GM19328 (cell line): ENCODE measurements at regions not wholly inside any gene's neighbourhood (a gene's known extent, or its start where the extent isn't known, plus 50 kb on each side); places are given as distances from the start of the nearest gene placed in this dataset.
A peak's percentile ranks its signal among the peaks of the same experiment; 100 is the strongest.
"Not testable (repeated sequence)": the region's sequence is repeated elsewhere in the genome, so short reads cannot be mapped to it uniquely, and the experiment has no call there.

Experiments used
- ATAC-seq: cut with Tn5 transposase; IDR thresholded peaks from one replicate; pipeline ENCODE4 v1.9.1; 2021; ENCODE audit warnings: mild to moderate bottlenecking, moderate library complexity; ENCODE audit not compliant: unreplicated experiment

DNA sequence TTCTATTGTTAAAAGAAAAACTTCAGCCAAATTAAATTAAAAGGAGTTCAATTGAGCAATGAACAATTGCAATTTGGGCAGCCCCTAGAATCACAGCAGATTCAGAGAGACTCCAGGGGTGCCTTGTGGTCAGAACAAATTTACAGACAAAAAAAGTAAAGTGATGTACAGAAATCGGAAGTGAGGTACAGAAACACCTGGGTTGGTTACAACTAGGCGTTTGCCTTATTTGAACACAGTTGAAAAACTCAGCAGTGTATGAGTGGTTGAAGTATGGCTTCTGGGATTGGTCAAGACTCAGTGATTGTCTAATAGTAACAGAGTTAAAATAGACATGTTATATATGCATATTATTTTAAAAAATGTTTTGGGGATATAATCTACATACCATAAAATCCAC lies 98.5 kb upstream of the ZSWIM2 start:
- ATAC-seq: no peak

DNA sequence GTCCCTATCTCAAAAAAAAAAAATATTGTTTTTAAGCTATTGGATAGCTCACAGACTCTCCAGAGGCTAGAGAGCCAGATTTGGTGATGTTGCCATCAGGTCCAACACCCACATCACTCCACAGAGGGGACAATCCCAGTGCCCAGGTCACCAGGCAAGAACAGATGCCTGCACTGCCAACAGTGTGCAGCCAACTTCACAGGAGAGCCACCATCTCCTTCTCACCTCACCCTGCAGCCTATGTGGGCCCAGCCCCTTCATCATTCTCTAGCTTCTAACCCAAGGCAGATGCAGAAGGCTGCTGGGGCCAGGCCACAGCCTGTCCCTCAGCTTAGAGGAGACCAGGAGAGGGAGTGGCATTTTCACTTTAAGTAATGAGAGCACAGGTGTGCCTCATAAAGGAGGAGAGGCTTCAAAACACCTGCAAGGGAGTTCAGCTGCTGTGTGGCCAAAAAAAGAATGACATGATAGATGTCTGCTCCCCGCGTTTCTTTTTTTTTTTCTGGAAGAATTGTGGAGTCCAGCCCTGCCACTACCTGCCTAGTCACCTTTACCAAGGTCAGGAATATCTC lies 98.0 kb upstream of the ZSWIM2 start:
- ATAC-seq: no peak

DNA sequence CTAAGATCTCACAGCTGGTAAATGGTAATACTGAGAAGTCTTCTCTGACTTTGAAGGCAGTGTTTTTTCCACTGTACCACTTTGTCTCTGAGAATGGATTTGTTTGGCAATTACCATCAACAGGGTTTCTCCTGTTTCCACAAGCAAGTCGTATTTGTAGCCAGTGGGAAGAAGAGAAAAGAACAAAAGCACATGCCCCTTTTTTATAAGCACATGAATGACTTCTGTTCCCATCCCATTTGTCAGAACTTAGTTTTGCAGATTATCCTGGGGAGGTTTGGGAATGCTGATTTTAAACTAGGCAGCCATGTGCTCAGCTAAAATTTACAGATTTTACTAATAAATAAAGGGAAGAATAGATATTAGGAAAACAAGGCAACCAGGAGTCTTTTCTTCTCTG lies 92.9 kb upstream of the ZSWIM2 start:
- no peak for ATAC-seq

DNA sequence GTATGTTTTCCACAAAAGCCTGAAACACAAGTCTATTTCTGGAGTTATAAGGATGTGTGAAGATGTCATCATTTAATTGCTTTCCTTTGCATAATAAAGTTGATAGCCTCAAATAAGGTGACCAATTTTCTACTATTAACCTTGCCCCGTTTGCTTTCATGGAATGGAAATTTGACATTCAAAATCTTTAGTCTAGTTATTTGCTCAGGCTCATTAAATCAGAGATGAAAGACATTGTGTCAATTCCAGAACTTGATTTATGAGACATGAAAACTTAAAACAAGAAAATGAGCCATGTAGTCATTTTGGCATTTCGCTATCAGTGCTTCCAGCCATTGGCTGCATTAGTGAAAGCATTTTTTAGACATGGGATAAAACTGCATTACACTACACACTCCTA lies 91.5 kb upstream of the ZSWIM2 start:
- ATAC-seq: no peak

DNA sequence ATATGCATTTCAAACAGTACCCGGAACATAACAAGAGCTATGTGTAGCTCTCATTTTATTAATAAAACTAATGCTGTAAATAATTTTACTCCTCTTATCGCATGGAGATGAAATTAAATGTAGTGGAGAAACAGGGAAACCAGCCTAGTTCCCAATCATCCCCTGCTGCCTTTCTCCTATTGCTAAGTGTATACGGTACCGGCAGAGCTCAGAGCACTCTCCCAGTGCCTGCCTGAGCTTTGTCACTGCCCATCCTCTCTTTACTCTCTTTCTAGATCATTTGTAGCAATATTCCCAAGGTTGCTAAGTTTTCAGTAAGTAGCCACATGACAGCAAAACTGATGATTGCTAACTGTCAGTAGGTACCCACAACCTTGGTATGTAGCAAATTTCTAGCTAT lies 85.5 kb upstream of the ZSWIM2 start:
- no peak for ATAC-seq

DNA sequence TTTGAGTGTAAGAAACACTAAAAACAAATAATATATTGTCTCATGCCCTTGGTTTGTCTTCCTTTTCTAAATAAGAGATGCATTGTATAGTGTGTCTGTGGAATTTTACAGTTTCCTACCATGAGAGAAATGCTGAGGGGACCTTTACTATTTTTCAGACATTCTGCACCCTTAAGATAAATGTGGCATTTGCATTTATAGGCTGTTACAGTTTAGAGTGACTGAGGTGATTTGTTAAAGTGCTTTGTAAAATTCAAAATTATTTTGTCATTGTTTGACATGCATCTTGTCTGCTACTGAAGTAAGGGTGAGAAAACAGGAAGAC lies 78.9 kb upstream of the ZSWIM2 start:
- ATAC-seq: no peak

DNA sequence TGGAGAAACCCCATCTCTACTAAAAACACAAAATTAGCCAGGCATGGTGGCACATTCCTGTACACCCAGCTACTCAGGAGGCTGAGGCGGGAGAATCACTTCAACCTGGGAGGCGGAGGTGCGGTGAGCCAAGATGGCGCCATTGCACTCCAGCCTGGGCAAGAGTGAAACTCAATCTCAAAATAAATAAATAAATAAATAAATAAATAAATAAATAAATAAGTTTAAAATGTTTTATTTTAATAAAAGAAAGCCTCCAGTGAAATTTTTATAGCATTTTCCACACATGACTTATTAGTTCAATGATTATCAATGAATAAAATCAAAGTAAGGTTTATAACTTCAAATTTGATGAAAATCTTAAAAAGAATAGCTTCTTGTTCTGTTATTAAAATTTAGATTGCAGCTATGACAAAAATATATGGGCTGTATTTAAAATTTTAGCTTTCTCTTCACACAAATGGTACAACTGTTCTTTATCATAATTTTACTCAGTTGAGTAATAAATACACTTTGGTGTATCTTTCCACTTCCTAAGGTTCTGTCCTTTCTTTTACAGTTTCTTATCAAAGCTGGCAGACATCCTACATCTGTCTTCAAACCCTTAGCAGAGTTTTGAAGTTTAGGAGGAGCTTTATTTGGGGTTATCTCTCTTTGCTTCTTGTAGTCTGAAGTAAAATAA lies 78.4 kb upstream of the ZSWIM2 start:
- ATAC-seq: no peak

DNA sequence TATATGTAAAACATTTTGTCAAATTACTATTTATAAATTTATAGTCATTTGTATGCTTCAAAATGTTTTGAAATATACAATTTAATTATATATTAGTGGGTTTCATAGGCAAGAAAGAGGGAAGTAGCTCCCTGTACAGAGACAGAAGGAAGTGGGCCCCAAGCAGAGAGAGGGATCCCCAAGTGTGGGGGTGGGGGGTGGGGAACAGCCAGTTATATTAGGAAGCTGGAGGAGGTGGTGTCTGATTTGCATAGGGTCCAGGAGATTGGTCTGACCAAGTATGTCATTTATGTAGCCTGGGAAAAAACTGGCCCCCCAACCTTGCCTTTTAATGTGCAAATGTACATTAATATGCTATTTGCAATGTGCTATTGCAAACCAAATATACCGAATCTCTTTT lies 76.5 kb upstream of the ZSWIM2 start:
- no peak for ATAC-seq

DNA sequence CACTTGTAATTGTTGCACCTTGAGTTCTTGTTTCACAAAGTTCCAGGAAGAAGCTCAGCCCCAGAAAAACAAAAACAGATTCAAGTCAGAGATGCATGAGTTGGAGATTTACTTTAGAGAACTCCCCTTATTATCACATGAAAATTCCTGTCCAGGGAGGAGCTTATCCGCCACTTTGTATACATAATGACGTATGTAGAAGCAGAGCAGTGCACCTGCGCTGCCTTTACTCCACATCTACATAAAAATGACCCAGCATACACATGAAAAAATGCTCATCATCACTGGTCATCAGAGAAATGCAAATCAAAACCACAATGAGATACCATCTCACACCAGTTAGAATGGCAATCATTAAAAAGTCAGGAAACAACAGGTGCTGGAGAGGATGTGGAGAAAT lies 73.3 kb upstream of the ZSWIM2 start:
- ATAC-seq: not testable (repeated sequence)

DNA sequence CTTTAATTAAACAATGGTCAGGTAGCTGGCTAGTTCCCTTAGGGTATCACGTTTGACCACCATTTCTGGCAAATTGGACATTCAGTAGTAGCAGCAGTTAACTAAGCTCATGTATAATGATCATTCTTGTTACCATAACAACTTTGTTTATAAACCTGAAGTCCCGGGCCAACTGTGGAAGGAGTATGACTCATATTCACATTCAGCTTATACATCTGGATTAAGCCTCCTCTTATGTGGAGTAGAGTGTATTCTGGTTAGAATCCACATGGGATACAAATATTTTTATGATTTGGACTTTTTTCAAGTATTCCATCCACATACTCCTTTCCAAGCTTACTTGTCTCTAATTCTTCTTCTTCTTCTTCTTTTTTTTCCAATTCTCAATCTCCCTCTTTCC lies 70.3 kb upstream of the ZSWIM2 start:
- ATAC-seq: no peak

DNA sequence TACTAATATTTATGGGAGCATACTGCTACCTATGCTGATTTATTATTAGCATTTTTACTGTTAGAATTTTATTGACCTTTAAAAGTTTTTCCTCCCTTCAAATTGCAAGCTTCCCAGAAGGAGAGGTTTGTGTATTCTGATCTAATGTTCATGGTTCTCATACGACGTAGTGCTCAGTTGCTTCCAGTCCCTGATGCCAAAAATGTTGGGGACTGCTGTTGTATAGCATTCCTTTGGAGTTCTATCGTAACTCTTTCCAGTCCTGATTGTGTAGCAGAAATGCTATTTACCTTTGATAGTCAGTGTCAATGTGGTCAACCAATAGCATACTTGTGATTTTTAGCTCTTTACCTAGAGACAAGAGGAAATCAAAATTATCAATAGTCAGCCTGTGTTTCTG lies 69.5 kb upstream of the ZSWIM2 start:
- ATAC-seq: no peak

DNA sequence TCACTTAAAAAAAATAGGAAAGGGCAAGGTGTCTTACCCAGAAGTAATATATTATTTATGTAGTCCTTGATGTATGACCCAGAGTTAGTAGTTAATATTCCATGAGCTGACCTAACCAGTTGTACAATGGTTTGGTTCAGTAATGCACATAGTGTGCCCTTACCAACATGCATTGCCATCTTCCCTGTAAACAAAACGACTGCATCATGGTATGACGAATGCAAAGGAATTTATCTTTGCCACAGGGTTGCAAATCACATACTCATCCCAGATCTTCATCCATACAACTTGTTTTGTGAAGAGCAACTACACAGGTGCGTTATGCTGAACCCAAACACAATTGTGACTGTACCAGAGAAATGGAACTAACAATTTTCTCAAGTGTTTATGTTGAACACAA lies 68.9 kb upstream of the ZSWIM2 start:
- ATAC-seq: no peak

DNA sequence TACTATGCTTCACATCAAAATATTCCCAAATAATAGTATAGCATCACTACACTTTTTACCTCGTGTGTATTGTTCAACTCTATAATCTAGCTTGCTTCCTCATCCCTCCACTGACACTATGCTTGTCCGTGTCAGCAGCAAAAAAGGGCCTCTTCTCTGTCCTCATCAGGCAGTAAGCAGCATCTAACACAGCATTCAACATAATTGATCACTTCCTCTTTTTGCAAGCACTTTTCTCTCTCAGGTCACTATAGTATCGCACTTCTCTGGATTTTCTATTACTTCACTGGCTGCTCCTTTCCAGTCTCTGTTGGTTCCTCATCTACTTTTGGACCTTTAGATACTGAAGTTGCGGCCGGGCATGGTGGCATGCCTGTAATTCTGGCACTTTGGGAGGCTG lies 64.9 kb upstream of the ZSWIM2 start:
- peak; percentile 91 for ATAC-seq

DNA sequence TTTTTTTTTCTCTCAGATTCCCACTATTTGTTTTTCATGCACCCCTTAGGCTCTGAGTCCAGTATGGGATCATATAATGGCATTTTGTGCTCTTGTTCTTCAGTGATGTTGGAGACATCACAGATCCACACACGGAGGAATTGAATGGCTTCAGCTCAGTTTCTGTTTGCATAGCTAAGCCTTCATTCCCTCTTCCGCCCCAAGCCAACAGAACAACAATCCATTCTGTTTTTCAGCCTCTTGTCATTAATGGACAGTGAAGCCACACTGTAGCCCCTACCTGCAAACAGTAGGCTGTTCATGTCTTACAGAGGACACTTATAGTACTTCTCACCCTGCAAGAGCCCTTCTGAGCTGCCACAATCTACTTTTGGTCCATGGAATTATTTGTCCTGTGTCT lies 64.0 kb upstream of the ZSWIM2 start:
- ATAC-seq: no peak

DNA sequence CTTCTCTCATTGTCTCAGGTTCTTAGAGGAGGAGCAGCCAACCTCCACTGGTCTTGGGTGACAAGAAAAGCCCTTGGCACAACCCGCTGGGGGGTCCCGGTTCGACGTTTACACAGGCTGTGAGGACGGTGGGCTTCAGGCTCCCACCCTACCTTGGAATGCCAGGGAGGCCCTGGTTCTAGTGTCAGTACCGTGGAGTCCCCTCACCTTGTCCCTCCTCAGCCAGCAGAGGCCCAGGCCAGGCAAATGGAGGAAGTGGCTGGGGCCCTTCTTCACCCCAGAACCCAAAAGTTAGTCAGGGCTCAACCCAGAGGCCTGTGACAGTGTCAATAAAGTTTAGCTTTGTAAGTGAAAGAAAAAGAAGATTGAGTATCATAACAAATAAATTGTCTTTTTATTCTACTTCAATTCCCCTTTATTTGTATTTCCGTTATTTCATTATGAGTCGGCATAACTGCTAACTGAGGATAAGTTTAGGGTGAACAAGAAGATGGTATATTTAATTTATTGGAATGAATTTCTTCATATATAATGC lies 62.6 kb upstream of the ZSWIM2 start:
- no peak for ATAC-seq

DNA sequence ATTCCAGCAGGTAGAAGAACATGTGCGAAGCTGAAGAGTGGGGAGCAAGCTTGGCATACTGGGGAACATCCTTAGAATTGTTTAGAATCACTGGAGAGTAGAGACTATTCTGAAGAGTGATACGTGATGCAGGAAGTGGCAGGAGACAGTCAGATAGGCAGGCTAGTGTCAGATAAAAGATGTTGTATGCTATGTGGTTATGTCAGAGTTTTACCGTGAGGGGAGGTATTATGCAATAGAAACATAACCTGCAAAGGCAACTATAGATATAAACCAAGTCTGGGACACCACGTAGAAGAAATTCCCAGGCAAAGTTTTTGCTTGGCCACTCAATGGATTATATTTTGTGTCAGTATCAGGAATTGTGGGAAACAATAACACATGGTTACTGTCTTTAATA lies 62.0 kb upstream of the ZSWIM2 start:
- ATAC-seq: no peak

DNA sequence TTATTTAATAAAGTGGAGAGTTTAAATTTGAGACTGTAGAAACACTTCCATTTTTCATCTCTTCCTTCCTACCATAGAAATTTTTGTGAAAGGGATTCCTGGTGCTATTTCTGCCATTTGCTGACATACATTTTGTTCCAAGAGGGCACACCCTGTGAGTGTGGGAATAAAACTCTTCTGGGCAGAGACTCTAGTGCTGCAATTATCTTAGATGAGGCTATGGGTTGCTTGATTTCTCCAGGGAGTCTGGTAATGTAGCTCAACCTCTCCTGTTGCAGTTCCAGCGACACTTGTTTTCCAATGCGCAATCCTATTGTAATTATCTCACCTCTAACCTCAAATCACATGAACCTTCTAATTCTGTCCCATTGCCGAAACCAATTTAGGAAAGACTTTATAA lies 60.1 kb upstream of the ZSWIM2 start:
- no peak for ATAC-seq

DNA sequence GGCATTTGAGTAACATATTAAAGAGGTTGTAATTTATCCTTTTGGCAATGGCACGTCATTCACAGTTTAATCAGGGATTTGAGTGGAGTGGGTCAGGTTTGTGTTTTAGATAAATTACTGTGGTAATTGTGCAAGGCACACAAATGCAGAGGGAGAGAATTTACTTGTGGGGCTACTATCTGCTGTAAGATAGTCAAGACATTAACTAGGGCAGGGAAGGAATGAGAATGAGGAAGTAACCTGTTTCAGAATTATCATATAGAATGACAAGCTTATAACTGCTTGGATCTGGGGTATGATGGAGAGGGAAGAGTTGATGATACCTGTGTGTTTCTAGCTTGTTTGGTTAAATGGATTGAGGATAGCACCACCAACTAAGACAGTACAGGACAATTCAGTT lies 58.9 kb upstream of the ZSWIM2 start:
- no peak for ATAC-seq

DNA sequence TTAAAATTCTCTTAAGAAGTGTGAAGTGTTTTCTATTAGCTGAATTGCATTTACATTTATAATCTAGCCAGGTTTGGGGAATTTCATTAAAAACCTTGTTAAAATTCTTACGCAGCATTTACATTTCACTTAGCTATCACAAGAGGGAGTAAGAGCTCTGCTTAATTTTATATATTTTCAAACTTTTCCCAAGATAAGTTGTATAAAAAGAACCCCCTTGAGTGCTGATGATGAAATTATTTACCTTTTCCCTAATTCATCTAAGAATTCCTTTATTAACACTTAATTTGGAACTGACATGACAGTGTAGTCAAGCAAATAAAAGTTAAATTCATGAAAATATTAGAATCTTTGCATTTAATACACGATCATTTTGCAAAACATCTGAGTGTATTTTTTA lies 54.2 kb upstream of the ZSWIM2 start:
- no peak for ATAC-seq
